HG03025 (cell line): ENCODE measurements at regions not wholly inside any gene's neighbourhood (a gene's known extent, or its start where the extent isn't known, plus 50 kb on each side); places are given as distances from the start of the nearest gene placed in this dataset.

Experiments
- ATAC-seq: cut with Tn5 transposase; IDR thresholded peaks from one replicate; pipeline ENCODE4 v1.9.1; 2021; ENCODE audit warnings: mild to moderate bottlenecking, moderate library complexity; ENCODE audit not compliant: unreplicated experiment, low FRiP score

GRCh38 chr2:40559175-40559574 lies 107.3 kb upstream of the SLC8A1 start:
- no peak for ATAC-seq

GRCh38 chr2:40564184-40564583 lies 112.3 kb upstream of the SLC8A1 start:
- ATAC-seq, result no peak

GRCh38 chr2:40579247-40579646 lies 127.4 kb upstream of the SLC8A1 start:
- ATAC-seq, result no peak

- no peak for ATAC-seq
Measured at GRCh38 chr2:40584432-40584831, 132.5 kb upstream of the SLC8A1 start.

- no peak for ATAC-seq
Measured at GRCh38 chr2:40591774-40592173, 139.9 kb upstream of the SLC8A1 start.

- no peak for ATAC-seq
Measured at GRCh38 chr2:40592218-40592617, 140.3 kb upstream of the SLC8A1 start.

- no peak for ATAC-seq
Measured at GRCh38 chr2:40606862-40607261, 155.0 kb upstream of the SLC8A1 start.

- ATAC-seq, result no peak
Measured at GRCh38 chr2:40611196-40611595, 159.3 kb upstream of the SLC8A1 start.

GRCh38 chr2:40625849-40626248 lies 174.0 kb upstream of the SLC8A1 start:
- ATAC-seq, result no peak

- no peak for ATAC-seq
Measured at GRCh38 chr2:40628556-40628955, 176.7 kb upstream of the SLC8A1 start.

GRCh38 chr2:40629768-40630434 lies 178.0 kb upstream of the SLC8A1 start:
- ATAC-seq, result no peak

- no peak for ATAC-seq
Measured at GRCh38 chr2:40639320-40639719, 187.4 kb upstream of the SLC8A1 start.

GRCh38 chr2:40642237-40642636 lies 190.3 kb upstream of the SLC8A1 start:
- no peak for ATAC-seq

- no peak for ATAC-seq
Measured at GRCh38 chr2:40642726-40643125, 190.8 kb upstream of the SLC8A1 start.

GRCh38 chr2:40646642-40647041 lies 194.8 kb upstream of the SLC8A1 start:
- ATAC-seq, result no peak

- no peak for ATAC-seq
Measured at GRCh38 chr2:40652155-40652554, 200.3 kb upstream of the SLC8A1 start.

GRCh38 chr2:40653829-40654228 lies 201.9 kb upstream of the SLC8A1 start:
- no peak for ATAC-seq

GRCh38 chr2:40654346-40654745 lies 202.5 kb upstream of the SLC8A1 start:
- no peak for ATAC-seq

- no peak for ATAC-seq
Measured at GRCh38 chr2:40658941-40659340, 207.1 kb upstream of the SLC8A1 start.

- no peak for ATAC-seq
Measured at GRCh38 chr2:40665493-40666232, 213.8 kb upstream of the SLC8A1 start.

- no peak for ATAC-seq
Measured at GRCh38 chr2:40666398-40666797, 214.5 kb upstream of the SLC8A1 start.

GRCh38 chr2:40668425-40668824 lies 216.5 kb upstream of the SLC8A1 start:
- no peak for ATAC-seq
